ENCODE measurements at regions not wholly inside any gene's neighbourhood (a gene's known extent, or its start where the extent isn't known, plus 50 kb on each side); places are given as distances from the start of the nearest gene placed in this dataset.
"Not testable (repeated sequence)": the region's sequence is repeated elsewhere in the genome, so short reads cannot be mapped to it uniquely, and the experiment has no call there.

DNA sequence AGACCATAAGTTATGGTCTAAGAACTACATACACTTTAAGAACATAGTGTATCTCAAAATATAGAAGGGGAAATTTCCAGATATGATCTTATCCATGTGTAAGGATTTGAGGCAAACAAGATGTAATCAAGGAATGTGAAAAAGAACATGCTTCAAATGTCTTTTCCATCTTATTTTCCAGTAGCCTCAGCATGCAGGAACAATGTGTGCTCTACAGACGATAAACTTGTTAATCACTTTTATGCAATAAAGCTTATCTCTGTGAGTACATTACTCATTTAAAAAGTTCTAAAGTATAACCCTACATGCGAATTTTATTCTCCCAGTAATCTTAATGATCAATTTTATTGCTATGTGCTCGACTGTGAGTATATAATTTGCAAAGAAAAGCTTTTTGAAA is 185.2 kb downstream of the ALDH8A1 start:
- no peak for DNase-seq
- no peak overlapping the region for H3K4me3 ChIP-seq
- intact Hi-C loops (cut with DNase I), result no loop called here
- no peaks in the 10 kb centered on the region for H3K27me3 ChIP-seq
- H3K27ac ChIP-seq, result no peak overlapping the region
- no peaks in the 10 kb centered on the region for H3K36me3 ChIP-seq (replicated peaks in 1 of 2)
- WGBS, 4 donors, result 57 to 70% (median 63%) methylated on average over 3 of the region's 3 CpGs
- H3K4me1 ChIP-seq (replicated peaks in 1 of 2), result no peaks in the 10 kb centered on the region
- no peaks in the 10 kb centered on the region for H3K9me3 ChIP-seq (replicated peaks in 1 of 3)
- TF ChIP-seq, protein P1, sequence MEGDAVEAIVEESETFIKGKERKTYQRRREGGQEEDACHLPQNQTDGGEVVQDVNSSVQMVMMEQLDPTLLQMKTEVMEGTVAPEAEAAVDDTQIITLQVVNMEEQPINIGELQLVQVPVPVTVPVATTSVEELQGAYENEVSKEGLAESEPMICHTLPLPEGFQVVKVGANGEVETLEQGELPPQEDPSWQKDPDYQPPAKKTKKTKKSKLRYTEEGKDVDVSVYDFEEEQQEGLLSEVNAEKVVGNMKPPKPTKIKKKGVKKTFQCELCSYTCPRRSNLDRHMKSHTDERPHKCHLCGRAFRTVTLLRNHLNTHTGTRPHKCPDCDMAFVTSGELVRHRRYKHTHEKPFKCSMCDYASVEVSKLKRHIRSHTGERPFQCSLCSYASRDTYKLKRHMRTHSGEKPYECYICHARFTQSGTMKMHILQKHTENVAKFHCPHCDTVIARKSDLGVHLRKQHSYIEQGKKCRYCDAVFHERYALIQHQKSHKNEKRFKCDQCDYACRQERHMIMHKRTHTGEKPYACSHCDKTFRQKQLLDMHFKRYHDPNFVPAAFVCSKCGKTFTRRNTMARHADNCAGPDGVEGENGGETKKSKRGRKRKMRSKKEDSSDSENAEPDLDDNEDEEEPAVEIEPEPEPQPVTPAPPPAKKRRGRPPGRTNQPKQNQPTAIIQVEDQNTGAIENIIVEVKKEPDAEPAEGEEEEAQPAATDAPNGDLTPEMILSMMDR (IDR thresholded peaks at IDR 0.05), result no peak
- no peak for TF ChIP-seq POLR2A (IDR thresholded peaks at IDR 0.05)

DNA sequence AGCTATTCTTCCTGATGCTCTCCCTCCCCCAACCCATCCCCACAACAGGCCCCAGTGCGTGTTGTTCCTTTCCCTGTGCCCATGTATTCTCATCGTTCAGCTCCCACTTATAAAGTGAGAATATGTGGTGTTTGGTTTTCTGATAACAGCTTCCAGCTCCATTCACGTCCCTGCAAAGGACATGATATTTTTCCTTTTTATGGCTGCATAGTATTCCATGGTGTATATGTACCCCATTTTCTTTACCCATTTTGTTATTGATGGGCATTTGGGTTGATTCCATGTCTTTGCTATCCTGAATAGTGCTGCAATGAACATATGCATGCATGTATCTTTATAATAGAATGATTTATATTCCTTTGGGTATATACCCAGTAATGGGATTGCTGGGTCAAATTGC is 186.3 kb downstream of the ALDH8A1 start:
- intact Hi-C loops (cut with DNase I); H3K9me3 ChIP-seq (replicated peaks in 1 of 3); H3K27me3 ChIP-seq; H3K4me1 ChIP-seq (replicated peaks in 1 of 2); H3K4me3 ChIP-seq; DNase-seq; H3K27ac ChIP-seq; H3K36me3 ChIP-seq (replicated peaks in 1 of 2): not testable (repeated sequence)
- 84 to 90% (median 87%) methylated on average over 3 of the region's 3 CpGs for WGBS, 4 donors

DNA sequence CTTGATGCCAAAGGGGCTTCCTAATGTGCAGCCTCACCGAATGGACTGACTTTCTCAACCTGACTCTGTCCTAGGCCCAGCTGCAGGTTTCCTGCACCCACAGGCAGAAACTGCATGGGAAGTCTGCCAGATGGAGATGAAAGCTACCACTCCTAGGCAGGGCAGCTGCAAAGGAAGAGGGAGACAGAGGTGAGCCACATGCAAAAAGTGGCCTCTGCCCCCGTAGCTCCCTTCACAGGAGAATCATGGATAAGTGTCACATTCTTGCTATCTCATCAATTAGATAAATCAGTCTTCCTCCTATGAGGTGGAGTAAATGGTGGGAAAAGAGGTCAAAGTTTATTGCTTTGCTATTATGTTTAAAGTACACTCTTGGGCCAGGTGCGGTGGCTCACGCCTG is 191.3 kb downstream of the ALDH8A1 start:
- Histone ChIP-seq H3K4me3 (no peak overlapping the region), H3K9me3 (replicated peaks in 1 of 3) (no peaks in the 10 kb centered on the region), H3K36me3 (replicated peaks in 1 of 2) (no peaks in the 10 kb centered on the region), H3K4me1 (replicated peaks in 1 of 2) (no peaks in the 10 kb centered on the region), H3K27me3 (no peaks in the 10 kb centered on the region), H3K27ac (no peak overlapping the region)
- TF ChIP-seq, protein P1 (IDR thresholded peaks at IDR 0.05), result no peak
- TF ChIP-seq POLR2A (IDR thresholded peaks at IDR 0.05), result no peak
- intact Hi-C loops (cut with DNase I), result no loop called here
- DNase-seq, result no peak
- 82 to 92% (median 87%) methylated on average over 4 of the region's 4 CpGs for WGBS, 4 donors

DNA sequence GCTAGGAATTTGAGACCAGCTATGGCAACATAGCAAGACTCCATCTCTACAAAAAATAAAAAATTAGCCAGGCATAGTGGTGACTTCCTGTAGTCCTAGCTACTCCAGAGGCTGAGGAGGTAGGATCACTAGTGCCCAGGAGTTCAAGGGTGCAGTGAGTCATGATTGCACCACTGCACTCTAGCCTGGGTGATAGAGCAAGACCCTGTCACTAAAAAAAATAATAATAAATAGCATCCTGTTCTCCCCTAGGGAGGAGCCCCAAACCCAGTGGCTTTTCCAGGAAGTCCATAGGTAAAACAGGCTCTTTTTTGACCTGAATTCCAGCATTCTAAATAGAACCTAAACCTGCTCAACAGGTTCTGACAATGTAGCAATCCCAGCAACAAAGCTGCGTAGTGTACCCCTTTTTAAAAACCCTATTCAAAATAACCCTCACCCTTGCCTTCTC is 192.0 kb downstream of the ALDH8A1 start:
- no peaks in the 10 kb centered on the region for H3K27me3 ChIP-seq
- intact Hi-C loops (cut with DNase I), result no loop called here
- H3K4me3 ChIP-seq, result no peak overlapping the region
- TF ChIP-seq, protein P1 (IDR thresholded peaks at IDR 0.05), result no peak
- no peak for TF ChIP-seq POLR2A (IDR thresholded peaks at IDR 0.05)
- H3K9me3 ChIP-seq (replicated peaks in 1 of 3), result no peaks in the 10 kb centered on the region
- DNase-seq, result no peak
- H3K4me1 ChIP-seq (replicated peaks in 1 of 2), result no peaks in the 10 kb centered on the region
- WGBS, 4 donors, result 95 to 100% (median 100%) methylated on average over 1 of the region's 1 CpG
- H3K27ac ChIP-seq, result no peak overlapping the region
- H3K36me3 ChIP-seq (replicated peaks in 1 of 2), result no peaks in the 10 kb centered on the region

DNA sequence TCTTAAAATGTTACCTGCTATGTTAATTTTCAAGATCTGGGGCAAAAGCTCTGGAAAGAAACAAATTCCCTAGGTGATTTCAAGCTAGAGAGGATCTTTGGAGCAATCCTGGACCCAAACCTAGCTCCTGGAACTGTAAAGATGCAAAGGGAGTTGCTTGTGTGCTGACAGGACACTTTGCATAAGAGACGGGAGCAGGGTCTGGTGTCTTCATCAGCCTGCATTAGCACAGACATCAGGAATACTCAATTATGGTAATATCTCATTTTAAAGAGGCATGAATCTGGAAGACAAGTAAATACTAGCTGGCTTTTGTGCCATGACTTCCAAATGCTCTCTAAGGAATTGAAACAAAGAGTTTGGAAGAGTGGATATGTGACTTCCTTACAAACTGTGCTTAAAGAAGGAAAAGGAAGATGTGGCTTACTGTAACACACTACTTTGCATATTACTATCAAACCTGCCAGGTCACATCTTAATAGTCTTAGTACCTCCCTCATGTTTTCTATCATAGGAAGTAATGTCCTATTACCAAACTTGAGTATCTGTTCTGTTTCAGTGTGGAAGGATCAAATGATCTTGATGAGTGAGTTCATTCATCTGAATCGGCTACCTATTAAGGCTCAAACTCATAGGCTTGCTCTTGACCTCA is 193.4 kb downstream of the ALDH8A1 start:
- H3K9me3 ChIP-seq (replicated peaks in 1 of 3), result no peaks in the 10 kb centered on the region
- no peak for DNase-seq
- TF ChIP-seq POLR2A (IDR thresholded peaks at IDR 0.05), result no peak
- TF ChIP-seq, protein P1 (IDR thresholded peaks at IDR 0.05), result no peak
- no peak overlapping the region for H3K27ac ChIP-seq
- H3K4me3 ChIP-seq, result no peak overlapping the region
- no peaks in the 10 kb centered on the region for H3K36me3 ChIP-seq (replicated peaks in 1 of 2)
- no peaks in the 10 kb centered on the region for H3K27me3 ChIP-seq
- 85 to 96% (median 88%) methylated on average over 2 of the region's 2 CpGs for WGBS, 4 donors
- intact Hi-C loops (cut with DNase I), result no loop called here
- no peaks in the 10 kb centered on the region for H3K4me1 ChIP-seq (replicated peaks in 1 of 2)

Measured in adrenal gland (tissue), 9 donors.